Breast epithelium (tissue), 4 donors: ENCODE measurements at regions not wholly inside any gene's neighbourhood (a gene's known extent, or its start where the extent isn't known, plus 50 kb on each side); places are given as distances from the start of the nearest gene placed in this dataset.

Experiments
- DNase-seq, 2 donors: peaks; one replicate each; pipeline ENCODE4 v3.0.0-alpha.2; 2019; ENCODE audit warnings: low spot score in 2 of 2
- H3K27ac ChIP-seq, 2 donors: fragments of 200-600 bp; sonication (generic) in 1 of 2; one replicate each; pipeline ENCODE4 v1.5.1; 2016 to 2019; ENCODE audit warnings: mild to moderate bottlenecking in 1 of 2
- H3K27me3 ChIP-seq, 2 donors: fragments of 200-600 bp; sonication (generic) in 1 of 2; one replicate each; pipeline versions ENCODE4 v1.5.1 to v1.6.0; 2017 to 2019; ENCODE audit warnings: control low read depth in 1 of 2, mild to moderate bottlenecking in 1 of 2
- H3K36me3 ChIP-seq: fragments of 200-600 bp; one replicate; pipeline ENCODE4 v1.5.1; 2019
- H3K4me1 ChIP-seq, 2 donors: fragments of 200-600 bp; sonication (generic); one replicate each; pipeline ENCODE4 v1.5.1; 2016 to 2019; ENCODE audit warnings: control low read depth in 1 of 2
- H3K4me3 ChIP-seq, 3 donors: fragments of 200-600 bp; sonication (generic); 1 replicate in 2 of 3; 2 replicates in 1 of 3; pipeline ENCODE4 v1.5.1; 2016 to 2019; ENCODE audit warnings: mild to moderate bottlenecking in 3 of 3, moderate library complexity in 2 of 3
- H3K9me3 ChIP-seq, 2 donors: fragments of 200-600 bp; sonication (generic) in 1 of 2; one replicate each; pipeline ENCODE4 v1.5.1; 2016 to 2019; ENCODE audit warnings: control low read depth in 1 of 2
- CTCF ChIP-seq, 3 donors: fragments of 450-650 bp; IDR thresholded peaks; one replicate each; pipeline ENCODE4 v1.5.1; 2016 to 2017; ENCODE audit warnings: antibody characterized with exemption in 3 of 3, mild to moderate bottlenecking in 3 of 3, moderate library complexity in 3 of 3
- POLR2A ChIP-seq: fragments of 450-650 bp; IDR thresholded peaks from one replicate; pipeline ENCODE4 v1.6.1; 2016; ENCODE audit warnings: antibody characterized with exemption, mild to moderate bottlenecking, moderate library complexity
- POLR2AphosphoS5 ChIP-seq, 3 donors: sonication (generic); formaldehyde crosslinking; IDR thresholded peaks; one replicate each; pipeline ENCODE4 v1.6.1; 2017; ENCODE audit warnings: antibody characterized with exemption in 3 of 3
- intact Hi-C: fragments of 100-400 bp; cut with DNase I; formaldehyde crosslinking; loops from one replicate; pipeline ENCODE4 v1.15.1; 2023; ENCODE audit warnings: low total_unique reads

GRCh38 chr3:87082796-87083440, 92.0 kb upstream of the VGLL3 start:
- Histone ChIP-seq H3K27me3 (no peaks in the 10 kb centered on the region), H3K4me1 (no peaks in the 10 kb centered on the region), H3K4me3 (no peak overlapping the region), H3K36me3 (no peaks in the 10 kb centered on the region), H3K27ac (no peak overlapping the region), H3K9me3 (no peaks in the 10 kb centered on the region)
- DNase-seq, result no peak
- TF ChIP-seq POLR2A (no peak), POLR2AphosphoS5 (IDR thresholded peaks at IDR 0.05) (no peak), CTCF (IDR thresholded peaks at IDR 0.05) (peak in 2 of 3 donors; percentile 25 to 43)
- intact Hi-C loops, result no loop called here

- H3K9me3 ChIP-seq, result no peaks in the 10 kb centered on the region
- no peak for DNase-seq
- no peak overlapping the region for H3K4me3 ChIP-seq
- H3K27ac ChIP-seq, result no peak overlapping the region
- H3K27me3 ChIP-seq, result no peaks in the 10 kb centered on the region
- H3K36me3 ChIP-seq, result no peaks in the 10 kb centered on the region
- no peak for TF ChIP-seq POLR2AphosphoS5 (IDR thresholded peaks at IDR 0.05)
- no peak for TF ChIP-seq POLR2A
- TF ChIP-seq CTCF (IDR thresholded peaks at IDR 0.05), result no peak
- H3K4me1 ChIP-seq, result no peaks in the 10 kb centered on the region
- intact Hi-C loops, result no loop called here
Measured at GRCh38 chr3:87077355-87077754, 86.4 kb upstream of the VGLL3 start.

GRCh38 chr3:87076946-87077345, 86.0 kb upstream of the VGLL3 start:
- H3K4me3 ChIP-seq, result no peak overlapping the region
- intact Hi-C loops, result no loop called here

GRCh38 chr3:87073496-87074145, 82.7 kb upstream of the VGLL3 start:
- DNase-seq, result no peak
- H3K4me3 ChIP-seq, result no peak overlapping the region
- H3K9me3 ChIP-seq, result no peaks in the 10 kb centered on the region
- H3K27me3 ChIP-seq, result no peaks in the 10 kb centered on the region
- H3K27ac ChIP-seq, result no peak overlapping the region
- intact Hi-C loops, result no loop called here
- H3K36me3 ChIP-seq, result no peaks in the 10 kb centered on the region
- TF ChIP-seq POLR2A, result no peak
- H3K4me1 ChIP-seq, result no peaks in the 10 kb centered on the region

More at GRCh38 chr3:87076946-87077345, 86.0 kb upstream of the VGLL3 start:
- no peaks in the 10 kb centered on the region for H3K9me3 ChIP-seq
- TF ChIP-seq POLR2AphosphoS5 (IDR thresholded peaks at IDR 0.05) (no peak), POLR2A (no peak), CTCF (IDR thresholded peaks at IDR 0.05) (no peak)
- H3K4me1 ChIP-seq, result no peaks in the 10 kb centered on the region
- H3K36me3 ChIP-seq, result no peaks in the 10 kb centered on the region
- H3K27me3 ChIP-seq, result no peaks in the 10 kb centered on the region
- DNase-seq, result no peak
- no peak overlapping the region for H3K27ac ChIP-seq

- no peak for DNase-seq
- no peak overlapping the region for H3K27ac ChIP-seq
- H3K4me3 ChIP-seq, result no peak overlapping the region
- no peaks in the 10 kb centered on the region for H3K4me1 ChIP-seq
- H3K36me3 ChIP-seq, result no peaks in the 10 kb centered on the region
- no peaks in the 10 kb centered on the region for H3K27me3 ChIP-seq
- H3K9me3 ChIP-seq, result no peaks in the 10 kb centered on the region
- no peak for TF ChIP-seq CTCF (IDR thresholded peaks at IDR 0.05)
- TF ChIP-seq POLR2AphosphoS5 (IDR thresholded peaks at IDR 0.05), result no peak
- TF ChIP-seq POLR2A, result no peak
- intact Hi-C loops, result no loop called here
Measured at GRCh38 chr3:87072446-87072845, 81.5 kb upstream of the VGLL3 start.
